ENCODE measurements at regions not wholly inside any gene's neighbourhood (a gene's known extent, or its start where the extent isn't known, plus 50 kb on each side); places are given as distances from the start of the nearest gene placed in this dataset.

GRCh38 chr11:37605229-37605628 lies 1007.2 kb upstream of the RAG2 start:
- no peak for TF ChIP-seq CTCF (IDR thresholded peaks at IDR 0.05; ENCODE audit: poor library complexity, severe bottlenecking)
- TF ChIP-seq POLR2AphosphoS5 (IDR thresholded peaks at IDR 0.05): no peak
- TF ChIP-seq EP300 (conservative IDR thresholded peaks at IDR 0.05; ENCODE audit: poor library complexity, severe bottlenecking): no peak
- no peak for TF ChIP-seq RAD21 (conservative IDR thresholded peaks at IDR 0.05)
- TF ChIP-seq EZH2 (IDR thresholded peaks at IDR 0.05; ENCODE audit: borderline replicate concordance, insufficient read depth, low read length, poor library complexity, severe bottlenecking): no peak
- TF ChIP-seq REST (IDR thresholded peaks at IDR 0.05; ENCODE audit: borderline replicate concordance): no peak
- TF ChIP-seq SMC3 (conservative IDR thresholded peaks at IDR 0.05; ENCODE audit: poor library complexity): no peak
